ENCODE measurements at regions not wholly inside any gene's neighbourhood (a gene's known extent, or its start where the extent isn't known, plus 50 kb on each side); places are given as distances from the start of the nearest gene placed in this dataset.

- no peak for TF ChIP-seq CTCF (IDR thresholded peaks at IDR 0.05)
- no peak for TF ChIP-seq POLR2A (IDR thresholded peaks at IDR 0.05)
Measured at GRCh38 chr6:113304116-113304515, 553.0 kb upstream of the MARCKS start.
